Panc1 (cell line): ENCODE measurements at regions not wholly inside any gene's neighbourhood (a gene's known extent, or its start where the extent isn't known, plus 50 kb on each side); places are given as distances from the start of the nearest gene placed in this dataset.

Experiments used
- ATAC-seq: fragments of 200-7000 bp; cut with Tn5 transposase; 2 replicates; pipeline ENCODE4 v1.9.1; 2020; ENCODE audit warnings: mild to moderate bottlenecking, moderate library complexity
- BruUV-seq: library from RNA; stranded (reverse); fragments of 400-500 nt; replicated peaks from 2 replicates; lab custom pipeline; 2021; lab: Mats Ljungman, UMichigan
- CTCF ChIA-PET: fragments of 300-600 bp; sonication (Branson Sonifier 250); formaldehyde crosslinking; loops from one replicate; lab custom pipeline; 2022; ENCODE audit warnings: antibody characterized with exemption; lab: Charles Lee
- POLR2A ChIA-PET: fragments of 300-600 bp; sonication (Branson Sonifier 250); formaldehyde crosslinking; loops from one replicate; lab custom pipeline; 2022; ENCODE audit warnings: antibody characterized with exemption; lab: Charles Lee
- DNase-seq: peaks from one replicate; pipeline ENCODE4 v3.0.0-alpha.2; 2010; ENCODE audit warnings: low read depth, low spot score
- H3K27ac ChIP-seq: 2 replicates; pipeline ENCODE4 v1.5.1; 2011; ENCODE audit warnings: mild to moderate bottlenecking, low read length, inconsistent platforms
- H3K27me3 ChIP-seq: fragments of 200-500 bp; sonication (Bioruptor generic); 2 replicates; pipeline ENCODE4 v1.6.0; 2014; ENCODE audit warnings: low read length, inconsistent platforms; ENCODE audit not compliant: control insufficient read depth, insufficient read depth
- H3K36me3 ChIP-seq: fragments of 200-500 bp; sonication (Bioruptor generic); 2 replicates; pipeline ENCODE4 v1.5.1; 2014; ENCODE audit warnings: inconsistent platforms, mild to moderate bottlenecking, low read length, moderate library complexity; ENCODE audit not compliant: control insufficient read depth, insufficient read depth
- H3K4me1 ChIP-seq: 2 replicates; pipeline ENCODE4 v1.5.1; 2011; ENCODE audit warnings: inconsistent platforms, mild to moderate bottlenecking, low read length, moderate library complexity; ENCODE audit not compliant: control insufficient read depth, insufficient read depth
- H3K4me3 ChIP-seq, 2 experiments: 2 replicates each; pipeline ENCODE4 v1.5.1; 2011 to 2012; ENCODE audit warnings: low read depth in 2 of 2, low read length in 2 of 2, mild to moderate bottlenecking in 2 of 2, inconsistent platforms in 1 of 2, moderate library complexity in 1 of 2
- H3K9me3 ChIP-seq: fragments of 200-500 bp; sonication (Bioruptor generic); 2 replicates; pipeline ENCODE4 v1.5.1; 2014; ENCODE audit warnings: low read depth, mild to moderate bottlenecking, inconsistent platforms, low read length, moderate library complexity; ENCODE audit not compliant: control insufficient read depth, insufficient read depth
- CTCF ChIP-seq: fragments of 450-650 bp; IDR thresholded peaks from 2 replicates; pipeline ENCODE4 v1.5.1; 2017; ENCODE audit warnings: mild to moderate bottlenecking
- POLR2AphosphoS5 ChIP-seq: IDR thresholded peaks from 2 replicates; pipeline ENCODE4 v1.6.1; 2012; ENCODE audit warnings: mild to moderate bottlenecking, low read depth, low read length, moderate library complexity
- SIN3A ChIP-seq: IDR thresholded peaks from 2 replicates; pipeline ENCODE4 v1.6.1; 2012; ENCODE audit warnings: low read depth, mild to moderate bottlenecking, low read length, moderate library complexity, borderline replicate concordance; ENCODE audit not compliant: insufficient read depth
- TCF7L2 ChIP-seq: IDR thresholded peaks from 2 replicates; pipeline ENCODE4 v1.6.1; 2011; ENCODE audit warnings: mild to moderate bottlenecking, low read depth, low read length, inconsistent platforms
- in situ Hi-C: cut with HindIII; loops from 2 replicates; pipeline ENCODE4 v1.10.0; 2016; ENCODE audit warnings: low sequenced_read_pairs, low pct_unique_long_range_greater_than_20kb
- intact Hi-C: fragments of 100-400 bp; cut with micrococcal nuclease; formaldehyde crosslinking; loops from one replicate; pipeline ENCODE4 v1.10.0; 2022; ENCODE audit not compliant: unreplicated experiment
- TF ChIP-seq, protein P1 (sequence below), 2 experiments: IDR thresholded peaks; 2 replicates each; pipeline ENCODE4 v1.6.1; 2011 to 2012; ENCODE audit warnings: low read depth in 2 of 2, control low read depth in 1 of 2, low read length in 1 of 2, mild to moderate bottlenecking in 1 of 2, moderate library complexity in 1 of 2; ENCODE audit not compliant: insufficient read depth in 1 of 2

GRCh38 chr5:130571076-130571475 lies 594.0 kb downstream of the HINT1 start:
- Histone ChIP-seq H3K27ac (no peak overlapping the region), H3K4me3 (no peak overlapping the region), H3K36me3 (no peaks in the 10 kb centered on the region), H3K4me1 (no peaks in the 10 kb centered on the region), H3K27me3 (no peaks in the 10 kb centered on the region), H3K9me3 (no peaks in the 10 kb centered on the region)
- BruUV-seq: no TSS peak
- TF ChIP-seq TCF7L2: no peak
- TF ChIP-seq CTCF: no peak
- TF ChIP-seq, protein P1, sequence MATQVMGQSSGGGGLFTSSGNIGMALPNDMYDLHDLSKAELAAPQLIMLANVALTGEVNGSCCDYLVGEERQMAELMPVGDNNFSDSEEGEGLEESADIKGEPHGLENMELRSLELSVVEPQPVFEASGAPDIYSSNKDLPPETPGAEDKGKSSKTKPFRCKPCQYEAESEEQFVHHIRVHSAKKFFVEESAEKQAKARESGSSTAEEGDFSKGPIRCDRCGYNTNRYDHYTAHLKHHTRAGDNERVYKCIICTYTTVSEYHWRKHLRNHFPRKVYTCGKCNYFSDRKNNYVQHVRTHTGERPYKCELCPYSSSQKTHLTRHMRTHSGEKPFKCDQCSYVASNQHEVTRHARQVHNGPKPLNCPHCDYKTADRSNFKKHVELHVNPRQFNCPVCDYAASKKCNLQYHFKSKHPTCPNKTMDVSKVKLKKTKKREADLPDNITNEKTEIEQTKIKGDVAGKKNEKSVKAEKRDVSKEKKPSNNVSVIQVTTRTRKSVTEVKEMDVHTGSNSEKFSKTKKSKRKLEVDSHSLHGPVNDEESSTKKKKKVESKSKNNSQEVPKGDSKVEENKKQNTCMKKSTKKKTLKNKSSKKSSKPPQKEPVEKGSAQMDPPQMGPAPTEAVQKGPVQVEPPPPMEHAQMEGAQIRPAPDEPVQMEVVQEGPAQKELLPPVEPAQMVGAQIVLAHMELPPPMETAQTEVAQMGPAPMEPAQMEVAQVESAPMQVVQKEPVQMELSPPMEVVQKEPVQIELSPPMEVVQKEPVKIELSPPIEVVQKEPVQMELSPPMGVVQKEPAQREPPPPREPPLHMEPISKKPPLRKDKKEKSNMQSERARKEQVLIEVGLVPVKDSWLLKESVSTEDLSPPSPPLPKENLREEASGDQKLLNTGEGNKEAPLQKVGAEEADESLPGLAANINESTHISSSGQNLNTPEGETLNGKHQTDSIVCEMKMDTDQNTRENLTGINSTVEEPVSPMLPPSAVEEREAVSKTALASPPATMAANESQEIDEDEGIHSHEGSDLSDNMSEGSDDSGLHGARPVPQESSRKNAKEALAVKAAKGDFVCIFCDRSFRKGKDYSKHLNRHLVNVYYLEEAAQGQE (IDR thresholded peaks at IDR 0.05; ENCODE audit: insufficient read depth in 1 of 2, low read depth in 2 of 2, low read length in 1 of 2): no peak
- TF ChIP-seq SIN3A: no peak
- no peak for TF ChIP-seq POLR2AphosphoS5
- POLR2A ChIA-PET: no interaction called here
- no peak for ATAC-seq
- CTCF ChIA-PET: no interaction called here
- DNase-seq: no peak
- in situ Hi-C loops (no loop called here), intact Hi-C loops (no loop called here)

DNA sequence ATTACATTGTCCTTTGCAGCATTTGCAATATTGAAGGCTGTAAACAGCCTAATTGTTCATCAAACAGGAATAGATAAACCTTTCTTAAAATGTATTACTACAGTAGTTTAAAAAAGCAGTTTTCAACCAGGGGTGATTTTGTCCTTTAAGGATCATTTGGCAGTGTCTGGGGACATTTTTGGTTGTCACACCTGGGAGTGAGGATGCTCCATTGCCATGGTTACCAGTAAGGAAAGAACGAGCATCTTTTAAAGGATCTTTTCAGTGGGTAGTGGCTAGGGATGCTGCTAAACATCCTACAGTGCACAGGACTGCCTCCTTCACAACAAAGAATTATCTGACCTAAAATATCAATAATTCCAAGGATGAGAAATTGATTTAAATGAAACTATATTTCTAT lies 596.3 kb downstream of the HINT1 start:
- H3K4me1 ChIP-seq: no peaks in the 10 kb centered on the region
- H3K36me3 ChIP-seq: no peaks in the 10 kb centered on the region
- ATAC-seq (no peak), DNase-seq (no peak)
- BruUV-seq: no TSS peak
- ChIA-PET CTCF (no interaction called here), POLR2A (no interaction called here)
- no peak overlapping the region for H3K4me3 ChIP-seq
- H3K27ac ChIP-seq: no peak overlapping the region
- no peaks in the 10 kb centered on the region for H3K9me3 ChIP-seq
- in situ Hi-C loops (no loop called here), intact Hi-C loops (no loop called here)
- no peaks in the 10 kb centered on the region for H3K27me3 ChIP-seq
- TF ChIP-seq SIN3A: no peak
- no peak for TF ChIP-seq CTCF
- TF ChIP-seq, protein P1 (IDR thresholded peaks at IDR 0.05; ENCODE audit: insufficient read depth in 1 of 2, low read depth in 2 of 2, low read length in 1 of 2): no peak
- no peak for TF ChIP-seq TCF7L2
- TF ChIP-seq POLR2AphosphoS5: no peak
